CD4-positive, alpha-beta T cell treated with Interleukin-4 for 4 hours (primary cell): ENCODE measurements at regions not wholly inside any gene's neighbourhood (a gene's known extent, or its start where the extent isn't known, plus 50 kb on each side); places are given as distances from the start of the nearest gene placed in this dataset.

Experiments
- DNase-seq: peaks from one replicate; pipeline ENCODE4 v3.0.0-alpha.2; 2020

DNA sequence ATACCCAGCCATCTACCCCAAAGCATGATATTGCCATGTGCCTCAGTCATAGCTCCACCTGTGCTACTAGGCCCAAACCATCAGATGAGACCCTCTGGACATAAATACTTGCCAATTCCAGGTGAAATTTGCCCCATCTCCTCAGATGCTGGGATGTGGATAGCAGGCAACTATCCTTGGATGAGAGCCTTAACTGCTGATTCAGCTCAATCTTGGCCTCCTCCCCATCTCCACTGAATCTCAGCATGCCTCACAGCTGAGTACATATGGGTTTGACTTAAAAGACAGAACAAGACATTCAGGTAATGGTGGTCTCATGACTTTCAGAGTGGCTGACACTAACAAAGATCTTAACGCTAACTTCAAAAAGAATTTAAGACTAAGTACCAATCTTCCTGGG is 50.8 kb upstream of the KLHL13 start:
- no peak for DNase-seq

DNA sequence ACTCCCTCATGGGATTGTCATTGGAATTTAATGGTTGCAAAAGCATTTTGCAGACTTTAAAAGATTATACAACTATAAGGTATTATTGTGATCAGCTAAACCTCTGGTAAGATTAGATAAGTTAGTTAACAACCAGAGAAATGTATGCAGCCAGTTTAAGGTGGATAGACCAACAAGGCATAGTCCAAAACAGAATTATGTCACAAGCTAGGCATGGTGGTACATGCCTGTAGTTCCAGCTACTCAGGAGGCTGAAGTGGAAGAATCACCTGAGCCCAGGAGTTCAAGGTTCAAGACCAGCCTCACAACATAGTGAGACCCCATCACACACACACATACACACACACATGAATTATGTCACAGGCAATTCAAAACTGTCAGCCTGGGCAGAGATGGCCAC is 54.7 kb upstream of the KLHL13 start:
- DNase-seq = no peak

DNA sequence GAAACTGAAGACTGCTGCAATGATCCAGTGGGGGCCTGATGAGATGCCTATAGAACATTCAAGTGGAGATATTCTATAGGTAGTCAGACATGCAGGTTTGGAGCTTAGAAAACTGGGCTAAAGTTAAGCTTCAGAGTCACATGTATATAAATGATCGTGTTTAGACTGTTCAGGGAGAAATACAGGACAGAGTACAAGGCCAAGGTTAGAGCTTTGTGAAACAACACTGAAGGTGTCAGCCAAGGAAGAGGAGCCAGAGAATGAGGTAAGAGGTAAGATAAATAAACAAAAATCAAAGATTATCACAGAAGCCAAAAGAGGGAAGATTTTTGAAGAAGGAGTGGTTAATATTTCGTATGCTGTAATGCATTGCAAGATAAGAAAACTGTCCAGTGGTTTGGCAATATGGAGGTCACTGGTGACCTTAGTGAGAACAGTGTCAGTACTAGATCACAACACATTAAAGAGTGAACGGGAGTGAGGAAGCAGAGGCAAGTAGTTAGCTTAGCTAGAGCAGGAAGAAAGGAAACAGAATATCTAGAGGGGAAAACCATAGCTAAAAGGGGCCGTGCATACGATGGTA is 58.0 kb upstream of the KLHL13 start:
- no peak for DNase-seq

DNA sequence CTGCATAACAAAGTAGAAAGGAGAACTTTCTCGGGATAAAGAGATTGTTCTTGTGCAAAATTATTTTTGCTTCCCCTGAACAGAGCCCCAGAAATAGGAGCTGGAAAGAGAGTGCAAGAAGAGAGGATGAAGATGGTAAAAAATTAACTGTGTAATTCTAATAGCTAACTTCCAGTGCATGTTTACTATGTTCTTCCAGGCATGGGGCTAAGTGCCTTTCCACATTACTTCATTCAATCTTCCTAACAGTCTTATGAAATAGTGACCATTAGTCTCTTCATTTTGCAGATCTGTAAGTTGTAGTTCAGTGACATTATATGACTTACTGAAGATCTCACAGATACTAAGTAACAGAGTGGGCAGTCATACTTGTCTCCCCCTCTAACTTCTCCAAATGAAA is 61.1 kb upstream of the KLHL13 start:
- no peak for DNase-seq

DNA sequence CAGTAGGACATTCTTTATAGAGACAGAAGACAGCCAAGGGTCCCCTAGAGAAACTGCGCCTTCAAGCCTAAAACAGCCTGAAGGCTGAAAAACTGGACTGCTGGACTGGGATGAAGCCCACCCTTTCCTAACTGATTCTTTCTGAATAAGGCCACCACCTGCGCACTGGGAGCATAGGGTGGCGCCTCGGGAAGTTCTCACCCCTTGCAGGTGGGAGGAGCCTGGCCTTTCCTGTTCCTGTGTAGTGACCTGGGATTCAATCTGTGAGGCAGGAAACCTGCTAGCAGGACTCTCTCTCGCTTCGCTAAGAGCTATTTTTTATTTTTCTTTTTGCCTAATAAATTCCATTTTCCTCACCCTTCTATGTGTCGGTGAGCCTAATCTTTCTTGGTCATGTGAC is 61.8 kb upstream of the KLHL13 start:
- DNase-seq = no peak

DNA sequence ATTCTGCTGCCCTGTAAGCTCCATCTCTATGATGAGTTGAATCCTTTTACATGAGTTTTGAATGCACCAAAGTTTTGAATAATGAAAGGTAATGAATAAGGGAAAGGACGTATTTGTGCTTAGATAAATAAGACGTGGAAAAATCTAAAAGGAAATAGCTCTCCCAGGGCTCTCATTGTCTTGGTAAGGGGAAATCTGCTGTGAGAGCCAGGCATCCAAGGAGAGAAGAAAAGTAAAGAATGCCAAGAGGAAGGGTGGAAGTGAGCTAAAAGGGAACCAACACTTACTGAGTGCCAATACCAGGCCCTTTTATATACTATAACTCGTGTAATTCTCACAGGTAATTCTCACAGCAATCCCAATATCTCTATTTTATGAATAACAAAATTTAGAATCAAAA is 62.6 kb upstream of the KLHL13 start:
- DNase-seq = no peak

DNA sequence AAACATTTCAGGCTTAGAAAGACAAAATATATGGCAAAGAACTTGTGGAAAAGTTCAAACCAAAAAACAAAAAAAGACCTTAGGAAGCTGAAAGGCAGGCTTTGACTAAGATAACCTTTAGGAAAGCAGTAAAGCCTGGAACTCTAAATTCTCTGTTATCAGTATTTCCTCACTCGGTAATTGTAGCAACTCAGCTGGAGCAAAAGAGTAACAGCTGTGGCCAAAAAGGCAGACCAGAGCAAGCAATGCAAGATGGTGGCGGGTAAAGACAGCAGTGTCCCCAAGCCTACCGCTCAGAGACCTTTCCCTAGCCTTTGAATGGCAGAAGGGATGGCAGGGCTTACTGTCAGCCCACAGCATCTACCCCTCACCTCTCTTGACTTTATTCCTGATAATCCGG is 63.1 kb upstream of the KLHL13 start:
- no peak for DNase-seq

DNA sequence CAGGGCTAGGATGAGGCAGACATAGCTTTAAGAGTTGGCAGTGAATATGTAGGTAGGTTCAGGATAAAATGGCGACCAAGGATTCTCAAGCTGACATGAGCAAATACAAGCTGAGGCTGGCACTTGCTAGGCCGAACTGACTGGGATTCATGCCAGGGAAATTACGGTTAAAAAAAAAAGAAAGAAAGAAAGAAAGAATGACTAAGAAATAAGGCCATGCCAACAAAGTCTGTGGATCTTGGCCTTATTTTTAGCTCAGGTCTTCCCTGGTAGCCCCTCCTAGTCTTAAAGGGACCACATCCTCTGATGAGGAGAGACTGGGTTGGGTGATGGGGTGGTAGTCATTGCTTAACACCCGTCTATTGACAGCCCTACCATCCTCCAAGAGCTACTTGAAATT is 64.4 kb upstream of the KLHL13 start:
- DNase-seq = no peak

DNA sequence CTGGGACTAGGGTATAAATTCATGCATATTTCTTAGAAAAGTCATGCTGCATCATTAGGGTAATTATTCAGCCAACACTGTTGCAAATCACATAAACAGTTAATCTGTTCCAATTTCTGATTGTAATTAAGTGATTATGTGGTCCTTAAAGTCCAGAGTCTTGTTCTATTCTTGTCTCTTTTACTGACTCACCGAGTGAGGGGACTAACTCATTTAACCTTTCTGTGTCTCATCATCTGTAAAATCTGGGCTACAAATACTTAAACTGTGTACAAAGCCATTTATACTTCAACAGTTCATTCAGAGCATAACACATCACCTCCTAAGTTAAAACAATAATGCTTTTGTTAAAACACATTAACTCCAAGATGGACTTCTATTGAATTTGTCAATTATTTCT is 65.4 kb upstream of the KLHL13 start:
- DNase-seq = no peak

DNA sequence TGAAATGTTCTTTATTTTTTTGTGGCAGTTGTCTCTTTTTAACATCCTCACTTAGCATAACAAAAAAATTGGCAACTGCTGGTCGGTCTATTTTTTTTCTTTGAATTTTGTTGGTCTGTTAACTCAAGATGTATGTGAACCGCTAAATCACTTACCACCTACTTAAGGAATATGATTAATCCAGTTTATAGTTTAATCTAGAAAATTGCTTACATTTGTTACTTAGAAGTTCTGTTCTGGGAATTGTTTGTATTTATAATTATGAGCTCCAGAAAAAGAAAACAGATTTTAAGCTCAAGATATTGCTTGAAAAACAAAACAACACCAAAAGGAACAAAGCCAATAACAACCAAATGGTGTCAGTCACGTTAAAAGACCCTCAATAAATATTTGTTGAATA is 66.1 kb upstream of the KLHL13 start:
- DNase-seq = no peak

DNA sequence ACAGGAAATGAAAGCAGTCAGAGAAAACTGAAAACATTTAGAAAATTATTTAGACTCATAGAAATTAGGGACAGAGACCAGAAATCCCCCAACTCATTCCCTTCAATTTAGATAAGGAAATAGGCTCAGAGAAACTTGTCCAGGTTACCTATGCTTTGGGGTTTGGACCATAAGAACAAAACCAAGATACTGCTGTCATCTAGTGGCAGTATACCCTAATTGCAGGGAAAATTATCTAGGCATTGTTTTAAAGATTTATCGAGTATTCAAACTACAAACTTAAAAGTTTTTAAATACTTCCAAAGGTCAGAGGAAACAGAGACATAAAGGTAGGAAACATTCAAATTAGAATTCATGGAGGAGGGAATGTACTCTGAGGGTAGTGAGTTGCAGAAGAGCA is 67.0 kb upstream of the KLHL13 start:
- DNase-seq = no peak

DNA sequence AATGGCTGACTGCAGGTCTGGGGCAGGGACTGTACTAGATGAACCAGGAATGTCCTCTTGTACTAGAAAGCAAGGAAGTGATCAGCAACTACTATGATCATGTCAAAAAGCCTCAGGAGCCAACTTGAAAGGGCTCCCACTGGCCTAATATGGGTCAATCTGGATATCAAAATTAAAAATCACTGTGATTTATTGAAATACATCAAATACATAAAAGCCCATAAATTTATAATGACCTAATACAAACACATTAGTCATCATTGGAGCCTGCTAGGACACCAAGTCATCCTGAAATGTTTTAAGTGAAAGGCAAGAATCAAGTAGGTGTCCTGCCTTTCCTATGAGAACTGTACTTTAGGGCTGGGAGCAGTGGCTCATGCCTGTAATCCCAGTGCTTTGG is 70.5 kb upstream of the KLHL13 start:
- DNase-seq = no peak

DNA sequence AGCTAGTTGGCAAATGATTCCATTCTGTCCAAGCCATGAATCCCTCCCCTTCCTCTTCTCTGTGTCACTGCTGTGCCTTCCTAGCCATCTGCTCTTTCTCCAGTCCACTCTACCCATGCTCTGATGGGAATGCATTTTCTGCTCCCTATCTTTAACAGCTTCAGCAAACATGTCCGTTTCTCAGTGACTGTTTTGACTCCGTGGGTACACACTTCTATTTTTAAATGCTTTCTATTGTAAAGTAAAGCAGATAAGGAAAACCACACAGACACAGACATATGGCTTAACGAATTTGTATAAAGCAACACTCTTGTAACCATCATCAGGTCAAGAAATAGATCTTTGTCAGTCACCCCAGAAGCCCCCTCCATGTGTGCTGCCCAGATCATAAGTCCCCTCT is 72.4 kb upstream of the KLHL13 start:
- DNase-seq = no peak

DNA sequence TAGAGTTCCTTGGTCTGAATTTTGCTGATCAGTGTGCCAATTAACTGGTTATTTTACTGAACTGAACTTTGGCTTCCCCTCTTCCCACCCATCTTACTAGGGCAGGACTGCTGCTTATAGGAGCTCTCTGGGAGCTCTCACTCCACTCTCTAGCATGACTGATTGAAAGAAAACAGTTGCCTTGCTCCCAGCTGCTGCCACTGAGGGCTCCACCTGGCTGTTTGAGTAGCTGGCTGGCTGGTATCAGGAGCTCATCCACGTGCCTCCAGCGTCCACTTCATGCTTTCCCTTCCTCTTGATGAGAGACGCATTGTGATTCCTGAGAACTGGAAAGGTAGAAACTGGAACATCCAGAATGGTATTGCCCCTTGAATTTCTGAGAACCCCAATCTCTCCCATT is 73.0 kb upstream of the KLHL13 start:
- DNase-seq = no peak

DNA sequence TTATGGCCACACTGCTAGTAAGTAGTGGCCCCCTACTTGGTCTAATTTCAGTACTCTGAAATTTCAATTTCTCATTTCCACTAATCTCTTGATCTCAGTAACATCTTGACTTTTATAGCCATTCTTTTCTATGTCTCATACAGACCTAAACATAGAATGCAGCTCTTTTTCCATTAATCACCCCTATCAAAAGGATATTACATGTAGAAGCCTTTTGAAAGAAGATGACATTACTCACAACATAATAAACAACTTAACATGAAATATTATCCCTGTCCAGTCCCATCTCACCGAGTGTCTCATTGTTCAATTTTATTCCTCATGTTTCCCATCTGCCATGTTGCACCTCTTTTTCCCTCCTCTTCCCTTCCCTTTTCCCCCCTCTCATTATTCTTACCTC is 81.1 kb upstream of the KLHL13 start:
- DNase-seq = no peak

DNA sequence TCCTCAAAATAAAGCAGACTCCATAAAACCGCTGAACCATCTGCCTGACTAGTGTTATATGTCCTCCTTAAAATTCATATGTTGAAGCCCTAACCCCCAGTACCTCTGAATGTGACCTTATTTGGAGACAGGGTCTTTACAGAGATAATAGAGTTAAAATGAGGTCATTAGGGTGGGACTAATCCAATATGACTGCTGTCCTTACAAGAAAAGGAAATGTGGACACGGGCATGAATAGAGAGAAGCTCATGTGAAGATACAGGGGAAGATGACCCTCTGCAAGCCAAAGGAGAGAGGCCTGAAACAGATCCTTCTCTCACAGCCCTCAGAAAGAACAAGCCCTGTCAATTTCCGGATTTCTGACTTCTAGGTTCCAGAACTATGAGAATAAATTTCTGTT is 82.0 kb upstream of the KLHL13 start:
- DNase-seq = no peak

DNA sequence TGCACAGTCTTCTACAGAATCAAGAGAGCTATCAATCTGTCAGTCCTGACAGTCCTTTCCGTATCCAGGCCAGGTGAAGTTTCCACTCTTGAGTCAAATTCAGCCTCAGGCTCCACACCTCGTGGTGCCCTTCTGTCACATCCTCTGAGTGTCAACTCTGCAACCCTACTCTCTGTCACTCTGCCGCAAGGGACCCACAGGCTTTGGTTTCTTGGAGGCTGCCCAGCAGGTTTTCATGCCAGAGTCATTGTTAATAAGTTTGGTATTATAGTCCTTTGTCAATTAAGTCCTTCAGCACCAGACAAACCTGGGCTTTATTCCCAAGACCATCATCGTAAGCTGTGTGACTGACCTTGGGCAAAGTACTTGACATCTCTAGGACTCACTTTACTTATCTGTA is 83.4 kb upstream of the KLHL13 start:
- no peak for DNase-seq

DNA sequence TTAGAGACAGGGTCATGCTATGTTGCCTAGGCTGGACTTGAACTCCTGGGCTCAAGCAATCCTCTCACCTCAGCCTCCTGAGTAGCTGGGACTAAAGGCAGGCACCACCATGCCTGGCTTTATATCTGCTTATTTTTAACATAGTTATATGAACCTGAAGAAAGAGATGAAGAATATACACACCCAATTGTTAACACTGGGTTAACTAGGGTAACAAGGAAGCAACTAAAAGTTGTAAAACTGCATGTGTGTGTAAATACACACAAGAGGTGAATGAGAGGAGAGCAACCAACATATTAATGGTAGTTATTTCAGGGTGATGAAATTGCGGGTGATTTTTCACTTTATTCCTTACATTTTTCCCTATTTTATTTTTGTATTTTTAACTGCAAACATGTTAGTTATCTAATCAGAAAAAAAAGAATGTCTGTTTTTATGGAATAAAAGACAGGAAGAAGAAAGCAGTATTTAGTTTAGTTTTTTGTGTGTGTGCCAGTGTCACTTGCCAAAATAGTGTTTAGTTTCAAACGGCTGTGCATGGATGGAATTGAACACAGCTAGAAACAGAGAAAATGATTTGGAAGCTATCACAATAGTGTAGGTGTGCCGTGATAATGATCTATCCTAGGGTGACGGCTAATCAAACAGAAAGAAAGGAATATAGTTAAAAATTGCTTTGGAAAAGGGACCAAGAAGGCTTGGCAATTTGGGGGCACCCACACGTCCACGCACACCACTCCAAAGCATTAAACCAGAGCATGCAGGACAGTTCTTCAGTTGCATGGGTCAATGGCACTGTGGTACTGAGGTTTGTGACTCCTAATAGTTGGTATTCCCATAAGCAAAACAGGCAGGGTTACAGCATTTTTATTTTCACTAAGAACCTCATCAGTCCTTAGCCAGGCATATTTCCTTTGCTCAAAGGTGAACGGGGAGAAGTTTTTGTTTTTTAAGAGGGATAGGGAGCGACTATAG is 89.1 kb upstream of the KLHL13 start:
- no peak for DNase-seq

DNA sequence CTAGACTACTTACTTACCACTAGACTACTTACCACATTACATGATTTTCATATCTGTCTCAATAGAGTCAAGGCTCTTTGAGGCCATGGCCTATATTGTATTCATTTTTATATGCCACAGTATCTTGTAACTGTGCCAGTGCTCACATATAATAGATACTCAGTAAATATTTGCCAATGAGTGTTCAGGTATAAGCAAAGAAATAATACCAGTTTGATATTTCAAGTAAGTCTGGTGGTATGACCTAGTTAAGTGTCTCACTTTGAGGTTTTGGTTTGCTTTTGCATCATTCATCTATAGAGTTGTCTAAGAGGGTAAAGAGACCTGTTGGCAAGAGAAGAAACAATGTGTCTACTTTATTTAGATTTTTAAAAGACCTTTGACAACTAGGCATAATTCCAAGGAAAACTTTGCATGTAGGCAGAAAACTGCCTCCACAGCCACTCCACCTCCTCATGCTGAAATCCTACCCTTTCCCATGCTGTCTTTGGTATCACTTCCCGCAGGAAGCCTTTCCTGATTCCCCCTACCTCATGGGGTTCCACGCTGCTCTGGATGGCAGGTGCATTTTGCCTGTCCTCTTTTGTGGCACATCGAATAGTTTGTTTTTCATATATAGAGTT is 91.3 kb upstream of the KLHL13 start:
- no peak for DNase-seq

DNA sequence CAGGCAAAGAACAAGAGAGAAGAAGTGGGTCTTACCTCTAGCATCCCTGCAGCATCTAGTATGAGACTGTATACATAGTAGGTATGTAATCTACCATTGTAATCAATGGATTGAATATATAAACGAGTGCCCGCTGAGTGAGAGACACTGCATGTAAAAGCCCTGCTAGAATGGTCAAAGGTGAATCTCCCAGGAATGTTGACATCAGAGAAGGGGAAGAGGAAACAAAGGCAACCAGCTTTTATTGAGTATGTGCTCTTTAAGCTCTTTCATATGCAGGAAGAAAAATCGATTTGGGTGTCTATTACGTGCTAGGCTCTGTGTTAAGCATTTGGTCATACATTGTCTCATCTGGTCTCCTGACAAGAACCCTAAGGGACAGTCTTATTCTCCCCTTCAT is 91.9 kb upstream of the KLHL13 start:
- DNase-seq = no peak

DNA sequence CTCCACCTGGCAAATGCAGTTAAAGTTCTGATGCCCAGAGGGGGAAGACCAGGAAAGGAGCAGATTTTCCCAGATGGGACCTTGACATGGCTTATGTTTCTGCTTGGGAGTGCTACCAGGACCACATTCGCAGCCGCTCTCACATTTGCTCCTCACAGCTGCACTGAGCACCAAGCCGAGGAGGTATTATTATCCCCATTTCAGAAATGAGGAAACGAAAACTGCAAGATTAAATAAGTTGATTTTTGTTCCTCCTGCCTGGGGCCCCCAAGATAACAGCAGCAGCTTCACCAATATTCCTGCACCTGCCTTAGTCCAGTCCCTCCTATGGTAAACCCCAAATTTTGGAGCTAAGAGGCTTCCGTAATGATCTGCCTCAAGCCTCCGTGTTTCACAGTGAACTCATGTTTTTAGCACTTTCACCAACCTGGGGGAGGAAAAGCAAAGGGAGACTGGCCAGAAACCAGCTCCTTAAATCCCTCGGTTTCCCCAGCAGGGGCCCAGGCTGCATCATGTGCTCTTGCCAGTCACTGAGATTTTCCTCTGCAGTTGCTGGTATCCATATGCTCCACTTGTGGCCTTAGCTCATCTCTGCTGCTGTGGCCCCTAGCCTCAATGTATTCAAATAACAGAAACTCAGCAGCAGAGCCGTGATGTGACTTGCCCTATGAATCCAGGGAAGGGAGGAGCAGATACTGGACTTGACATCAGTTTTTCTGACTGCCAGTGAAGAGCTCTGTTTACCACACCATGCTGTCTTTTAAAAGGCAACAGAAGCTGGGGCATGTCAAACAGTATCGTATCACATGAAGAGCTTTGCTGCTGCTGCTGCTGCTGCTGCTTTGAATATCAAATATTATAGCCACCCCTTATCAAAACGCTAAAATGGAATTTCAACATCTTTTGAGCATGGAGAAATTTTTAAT is 95.5 kb upstream of the KLHL13 start:
- no peak for DNase-seq

DNA sequence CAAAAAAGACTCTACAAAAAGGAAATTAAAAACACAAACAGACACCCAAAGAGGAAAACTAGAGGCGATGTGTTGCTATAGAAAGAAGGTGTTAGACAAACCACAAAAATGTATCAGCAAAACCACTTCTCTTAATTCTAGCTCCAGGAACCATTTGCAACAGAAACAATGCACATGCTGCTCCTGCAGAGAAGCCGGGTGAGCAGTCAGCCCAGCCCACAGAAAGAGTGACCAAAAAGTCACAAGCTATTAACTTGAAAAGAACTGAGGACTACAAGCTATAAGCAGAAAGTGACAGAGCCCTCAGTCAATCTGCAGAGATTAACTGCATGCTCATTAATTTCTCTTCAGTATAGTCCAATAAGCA is 96.2 kb upstream of the KLHL13 start:
- no peak for DNase-seq

DNA sequence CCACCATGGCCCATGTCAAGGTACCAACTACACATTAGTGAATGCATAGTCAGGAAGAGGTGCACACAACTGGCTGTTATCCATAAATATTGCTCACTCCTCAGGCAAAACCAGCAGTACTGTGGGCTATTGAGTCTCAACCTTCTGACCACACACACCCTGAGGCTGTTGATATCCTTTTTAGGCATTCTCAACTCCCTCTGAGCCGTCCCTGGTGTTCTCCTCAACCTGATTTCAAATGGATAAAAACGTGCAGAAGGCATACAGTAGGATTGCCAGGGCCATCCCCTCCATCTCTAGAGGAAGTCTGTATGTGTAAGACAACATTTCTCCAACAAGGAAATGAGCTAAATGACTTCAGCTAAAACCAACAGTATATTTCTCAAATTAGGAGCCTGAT is 98.7 kb upstream of the KLHL13 start:
- DNase-seq = no peak
